Activated T-cell treated with anti-CD3 and anti-CD28 coated beads, Interleukin-2, amount 50 U/mL, for 48 hours (primary cell): ENCODE measurements at regions not wholly inside any gene's neighbourhood (a gene's known extent, or its start where the extent isn't known, plus 50 kb on each side); places are given as distances from the start of the nearest gene placed in this dataset.

ENCODE experiments used
- DNase-seq, 2 experiments: peaks; one replicate each; pipeline ENCODE4 v3.0.0-alpha.2; 2020

DNA sequence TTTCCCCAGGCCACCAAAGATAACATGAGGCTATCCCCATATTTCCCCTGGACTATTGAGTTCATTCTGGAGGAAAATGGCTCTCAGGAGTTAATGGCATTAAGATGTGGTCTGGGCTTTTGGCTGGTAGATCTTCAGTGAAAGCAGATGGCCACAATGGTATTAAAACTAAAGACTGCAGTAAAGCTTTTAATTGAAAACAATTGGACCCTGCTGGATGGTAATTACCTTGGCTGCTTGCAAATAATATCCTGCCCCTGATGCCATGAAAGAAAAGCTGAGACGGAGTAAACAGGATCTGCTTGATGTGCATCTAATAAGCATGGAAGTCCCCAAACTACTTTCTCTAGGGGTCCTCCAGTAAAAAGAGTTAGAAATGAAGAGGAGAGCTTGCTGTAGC, 255.8 kb downstream of the QKI start:
- no peak for DNase-seq

DNA sequence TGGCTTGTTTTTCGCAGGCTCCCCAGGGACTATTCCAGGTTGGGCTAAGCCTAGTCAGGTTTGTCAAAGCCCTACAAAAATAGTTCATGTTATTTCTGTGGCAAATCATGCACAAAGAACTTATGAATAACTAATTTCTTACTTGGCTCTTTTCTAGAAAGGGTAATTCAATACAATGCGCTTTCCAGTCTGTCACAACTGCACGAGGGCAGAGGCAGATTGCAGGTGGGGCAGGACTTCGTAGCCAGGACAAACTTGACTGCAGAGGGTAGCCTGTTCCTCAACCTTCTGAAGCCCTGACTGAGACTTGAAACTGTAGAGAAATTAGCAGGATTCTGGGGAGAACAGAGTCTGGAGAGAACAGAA, 253.5 kb downstream of the QKI start:
- DNase-seq: no peak

DNA sequence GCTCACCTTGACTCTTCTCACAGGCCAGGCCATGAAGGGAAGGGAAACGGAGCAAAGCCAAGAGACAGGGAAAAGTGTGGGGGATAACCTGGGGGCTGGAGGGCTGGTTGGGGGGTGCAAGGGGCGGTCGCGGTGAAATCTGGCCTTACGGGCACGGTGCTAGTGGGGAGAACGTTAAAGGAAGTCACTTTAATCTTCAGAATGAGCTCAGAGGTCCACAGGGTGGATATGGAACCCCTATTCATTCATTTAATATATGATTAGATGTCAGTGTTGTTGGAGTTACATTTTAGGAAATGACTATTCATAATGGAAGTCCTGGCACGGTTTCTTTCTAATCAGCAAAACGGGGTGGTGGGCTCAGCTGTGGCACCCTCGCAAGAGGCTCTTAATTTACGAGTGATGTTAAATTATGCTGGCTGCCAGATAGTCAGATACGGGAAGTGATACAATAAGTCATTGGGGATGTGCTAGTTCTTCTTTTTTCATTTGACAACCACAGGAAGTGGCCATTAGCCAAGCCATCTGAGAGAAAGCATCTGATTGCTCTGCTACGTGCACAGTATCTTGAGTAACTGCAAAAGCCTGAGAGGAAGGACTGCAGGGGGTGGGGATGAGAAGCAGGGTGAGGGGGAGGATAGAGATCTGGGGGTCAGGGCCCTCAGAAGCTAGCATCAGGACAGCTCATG, 253.0 kb downstream of the QKI start:
- DNase-seq: no peak

DNA sequence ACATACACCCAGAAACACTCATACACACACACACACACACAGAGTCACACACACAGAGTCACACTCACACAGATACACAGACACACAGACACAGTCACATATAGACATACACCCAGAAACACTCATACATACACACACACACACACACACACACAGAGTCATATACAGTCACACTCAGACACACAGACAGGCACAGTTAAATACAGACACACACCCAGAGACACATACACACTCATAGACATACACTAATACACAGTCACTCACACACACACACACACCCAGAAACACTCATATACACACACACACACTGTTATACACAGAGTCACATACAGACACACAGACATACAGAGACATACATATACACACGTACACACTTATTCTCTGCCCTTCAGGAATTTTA, 250.9 kb downstream of the QKI start:
- no peak for DNase-seq

DNA sequence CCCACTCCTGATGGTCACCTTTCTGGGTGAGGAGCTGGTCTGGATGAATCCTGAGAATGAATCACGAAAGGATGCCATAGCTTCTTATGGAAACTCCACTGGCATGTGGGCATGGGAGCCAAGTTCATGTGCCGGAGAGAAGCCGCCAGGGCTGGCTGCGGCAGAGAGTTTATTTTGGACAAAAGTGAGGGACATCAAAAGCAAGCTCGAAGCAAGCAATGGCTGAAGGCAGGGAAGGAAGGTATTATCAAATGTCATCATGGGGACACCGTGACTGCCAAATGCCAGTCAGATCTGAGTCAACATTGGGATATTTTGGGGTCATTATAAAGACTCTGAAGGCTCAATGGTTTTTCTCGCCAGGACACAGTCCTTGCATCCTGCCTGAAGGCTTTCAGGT, 249.1 kb downstream of the QKI start:
- DNase-seq: no peak

DNA sequence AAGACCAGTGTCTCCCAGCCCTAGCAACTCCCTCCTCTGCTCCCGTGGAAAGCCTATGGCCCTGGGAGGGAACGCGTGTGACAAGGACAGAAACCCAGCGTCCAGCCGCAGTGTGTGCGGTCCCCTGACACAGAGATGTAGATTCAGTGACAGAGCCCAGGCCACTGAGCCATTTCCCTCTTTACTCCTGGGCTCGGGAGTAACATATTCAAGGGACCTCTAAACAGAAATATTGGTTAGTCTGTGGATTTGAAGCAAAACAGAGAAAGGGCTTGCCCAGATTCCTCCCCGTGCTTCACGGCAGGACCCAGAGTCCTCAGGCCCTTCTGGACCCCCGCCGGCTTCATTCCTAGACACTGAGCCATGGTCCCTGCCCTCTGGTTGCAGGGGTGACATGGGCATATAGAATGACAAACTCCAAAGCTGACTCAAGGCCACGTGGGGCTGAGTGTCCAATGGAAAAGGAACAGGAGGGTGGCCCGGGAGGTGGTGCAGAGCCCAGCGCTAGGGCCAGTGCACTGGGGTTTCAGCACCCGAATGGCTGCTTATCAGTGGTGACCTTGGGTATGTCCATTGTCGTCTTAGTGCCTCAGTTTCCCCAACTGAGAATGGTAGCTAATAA, 248.2 kb downstream of the QKI start:
- DNase-seq: no peak

DNA sequence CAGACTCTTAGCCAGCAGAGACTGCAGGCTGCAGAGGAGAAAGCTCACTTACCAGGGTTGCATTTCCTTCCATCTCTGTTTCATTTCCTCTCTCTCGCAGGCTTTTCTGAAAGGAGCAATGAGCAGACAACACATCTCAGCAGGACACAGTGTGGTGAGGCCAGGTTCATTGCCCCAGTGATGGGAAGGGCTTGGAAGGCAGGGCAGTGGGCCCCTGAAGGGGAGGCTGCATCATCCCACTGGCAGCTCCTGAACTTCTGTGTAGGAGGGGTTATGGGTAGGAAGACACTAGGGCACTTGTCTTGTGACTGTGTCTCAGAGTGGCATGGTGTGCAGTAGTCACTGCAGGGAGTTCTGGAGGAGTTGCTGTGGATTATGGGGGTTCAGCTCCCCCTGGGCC, 246.8 kb downstream of the QKI start:
- no peak for DNase-seq

DNA sequence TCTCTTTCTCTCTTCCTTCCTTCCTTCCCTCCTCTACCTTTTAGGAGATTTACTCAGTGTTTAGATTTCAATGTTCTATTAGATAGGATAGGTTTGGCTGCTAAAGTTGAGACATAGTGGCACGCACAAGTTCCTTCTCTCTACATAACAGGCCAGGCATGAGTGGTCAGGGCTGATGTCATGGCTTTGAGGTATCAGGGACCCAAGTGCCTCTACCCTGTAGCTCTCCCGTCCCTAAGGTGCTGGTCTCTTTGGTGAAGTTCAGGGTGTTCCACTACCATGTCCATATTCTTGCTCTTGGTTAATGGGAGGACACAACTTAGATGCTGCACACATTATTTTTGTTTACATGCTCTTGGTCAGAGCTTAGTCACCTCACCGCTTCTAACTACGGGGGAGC, 245.3 kb downstream of the QKI start:
- DNase-seq: no peak

DNA sequence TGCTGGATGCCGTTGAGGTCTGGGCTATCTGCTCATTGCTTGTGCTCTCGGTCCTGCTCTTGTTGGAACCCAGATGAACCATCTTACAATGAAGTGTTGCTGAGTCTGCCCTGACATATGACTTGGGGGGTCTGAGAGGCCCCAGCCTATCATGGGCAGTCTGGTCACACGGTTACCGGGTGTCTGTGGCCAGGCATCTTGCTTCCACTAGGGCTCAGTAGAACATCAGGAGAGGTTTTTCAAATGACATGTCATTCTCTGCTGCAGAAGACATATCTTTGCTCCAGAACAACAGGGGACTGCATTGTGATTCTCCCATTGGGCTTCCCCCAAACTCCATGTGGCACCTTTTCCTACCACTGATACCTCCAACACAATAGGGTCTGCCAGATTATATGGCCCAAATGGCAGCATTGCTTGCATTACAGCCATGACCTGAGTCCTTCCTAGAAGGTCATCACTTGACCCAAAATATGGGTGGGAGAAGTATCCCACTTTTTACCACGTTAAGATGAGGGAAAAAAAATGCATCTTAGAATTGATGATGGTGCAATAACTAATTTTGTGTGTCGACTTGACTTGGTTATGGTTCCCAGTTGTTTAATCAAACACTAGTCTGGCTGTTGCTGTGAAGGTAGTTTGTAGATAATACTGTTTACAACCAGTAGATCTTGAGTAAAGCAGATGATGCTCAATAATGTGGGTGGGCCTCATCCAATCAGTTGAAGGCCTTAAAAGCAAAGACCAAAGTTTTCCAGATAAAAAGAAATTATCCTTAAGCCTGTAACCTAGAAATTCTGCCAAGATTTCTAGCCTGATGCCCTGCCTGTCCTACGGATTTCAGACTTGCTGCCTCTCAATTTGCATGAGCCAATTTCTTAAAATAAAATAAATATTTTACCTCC, 241.0 kb downstream of the QKI start:
- no peak for DNase-seq

DNA sequence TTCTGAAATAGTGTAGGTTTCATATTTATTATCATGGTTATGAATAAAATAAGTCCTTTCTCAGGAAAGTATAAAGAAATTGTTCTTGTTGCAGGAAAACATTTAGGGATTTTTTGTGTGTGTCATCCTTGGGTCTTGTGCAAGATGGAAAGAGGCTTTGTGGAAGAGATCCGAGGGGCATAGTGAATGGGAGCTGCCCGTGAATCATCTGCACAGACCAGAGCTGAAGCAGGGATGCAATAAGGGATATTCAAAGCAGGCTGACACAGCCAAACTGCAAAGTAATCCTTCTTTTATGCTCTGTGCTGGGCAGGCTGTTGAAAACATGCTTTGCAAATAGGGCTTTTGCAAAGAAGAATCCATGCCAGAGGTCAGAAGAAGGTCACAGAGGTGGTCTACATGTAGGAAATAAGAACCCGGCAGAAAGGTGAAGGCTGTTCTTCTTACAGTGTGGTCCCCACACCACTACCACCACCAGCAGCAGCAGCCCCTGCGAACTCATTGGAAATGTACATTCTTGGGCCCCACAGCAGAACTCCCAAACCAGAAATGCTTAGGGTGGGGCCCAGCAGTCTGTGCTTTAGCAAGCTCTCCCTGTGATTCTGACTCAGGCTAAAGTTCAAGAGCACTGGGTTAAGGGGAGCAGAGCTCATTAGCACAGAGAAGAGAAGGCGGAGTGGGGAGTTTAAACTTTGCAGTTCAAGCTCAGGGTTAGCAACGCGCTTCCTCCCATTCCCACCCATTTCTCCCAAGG, 237.6 kb downstream of the QKI start:
- DNase-seq: no peak

DNA sequence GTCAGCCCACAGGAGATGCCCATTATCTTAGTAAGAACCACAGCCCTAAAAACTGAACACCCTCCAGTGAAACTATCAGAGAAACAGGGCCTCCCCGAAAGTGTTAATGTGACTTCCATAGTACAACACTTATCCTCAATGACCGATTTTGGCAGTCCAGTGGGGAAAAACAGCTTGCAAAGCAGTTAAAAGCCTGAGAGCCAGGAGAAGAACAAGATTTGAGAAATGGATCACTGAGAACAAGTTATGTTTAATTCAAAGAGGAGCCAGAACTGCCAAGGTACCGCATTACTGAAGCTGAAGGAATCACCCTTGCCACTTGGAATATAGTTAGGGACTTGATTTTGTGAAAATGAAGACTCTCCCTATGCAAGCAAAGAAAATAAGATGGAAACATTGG, 236.9 kb downstream of the QKI start:
- no peak for DNase-seq

DNA sequence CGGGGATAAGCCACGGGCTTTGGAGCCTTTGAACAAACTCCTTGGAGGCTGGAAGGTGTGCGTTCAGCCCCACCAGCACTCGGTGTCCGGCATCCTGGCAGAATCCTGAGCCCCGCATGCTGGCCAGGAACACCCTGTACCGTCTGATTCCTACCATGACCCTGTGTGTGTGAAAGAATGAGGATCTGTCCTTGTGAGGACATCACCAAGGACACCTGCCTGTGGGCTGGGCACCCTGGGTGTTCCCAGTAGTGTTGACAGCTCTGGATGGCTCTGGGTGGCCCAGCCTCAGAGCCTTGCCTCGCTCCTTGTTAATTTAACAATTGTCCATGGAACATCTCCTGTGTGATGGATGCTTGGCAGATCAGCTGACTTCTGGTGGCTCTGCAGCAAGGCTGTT, 234.3 kb downstream of the QKI start:
- no peak for DNase-seq

DNA sequence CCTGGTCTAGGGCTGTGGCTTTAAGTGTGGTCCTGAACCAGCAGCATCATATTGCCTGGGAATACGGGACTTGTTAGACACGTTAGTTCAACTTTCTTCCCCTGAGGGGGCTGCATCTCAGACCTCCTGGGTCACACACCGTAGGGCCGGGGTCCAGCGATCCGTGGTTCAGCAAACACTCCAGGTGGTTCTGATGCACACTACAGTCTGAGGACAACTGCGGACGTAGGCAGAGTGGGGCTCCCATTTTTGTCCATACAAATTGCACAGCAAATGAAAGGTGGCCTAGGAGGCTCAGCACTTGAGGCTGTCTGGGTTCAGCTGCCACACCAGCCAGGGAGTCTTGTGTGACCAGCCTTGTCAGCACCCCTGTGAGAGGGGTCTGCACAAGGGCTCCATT, 233.1 kb downstream of the QKI start:
- no peak for DNase-seq

DNA sequence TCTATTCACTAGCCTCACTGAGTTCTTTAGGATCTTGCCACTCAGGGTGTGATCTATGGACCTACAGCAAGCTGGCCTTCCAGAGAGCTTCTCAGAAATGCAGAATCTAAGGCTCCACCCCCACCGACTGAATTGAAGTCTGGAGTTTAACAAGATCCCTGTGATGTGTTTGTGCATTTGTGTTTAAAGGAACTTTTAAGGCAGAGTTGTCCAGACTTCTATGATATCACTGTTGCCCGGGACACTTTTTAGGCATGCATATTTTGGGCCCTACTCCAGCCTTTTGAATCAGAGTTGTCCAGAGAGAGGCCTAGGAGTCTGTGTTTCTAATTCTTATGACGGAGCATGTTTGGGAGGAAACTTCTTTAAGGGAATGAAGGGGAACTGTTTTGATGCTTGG, 232.3 kb downstream of the QKI start:
- no peak for DNase-seq

DNA sequence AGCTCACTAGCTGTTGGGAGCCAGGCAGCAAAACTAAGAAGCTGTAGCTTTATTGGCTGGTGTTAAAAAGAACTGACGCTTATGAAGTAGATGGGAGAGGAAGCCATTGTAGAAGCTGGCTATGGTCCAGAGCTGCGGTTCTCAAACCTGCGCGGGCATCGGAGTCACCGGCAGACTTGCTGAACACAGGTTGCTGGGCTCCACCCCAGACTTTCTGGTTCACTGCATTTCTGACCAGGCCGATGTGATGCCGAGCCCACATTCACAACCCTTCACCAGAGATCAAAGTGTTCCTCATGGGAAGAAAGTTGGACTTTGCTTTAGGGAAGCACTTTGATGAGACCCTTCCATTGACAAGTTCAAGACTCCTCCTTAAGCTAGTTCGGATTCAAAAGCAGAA, 231.6 kb downstream of the QKI start:
- DNase-seq: no peak

DNA sequence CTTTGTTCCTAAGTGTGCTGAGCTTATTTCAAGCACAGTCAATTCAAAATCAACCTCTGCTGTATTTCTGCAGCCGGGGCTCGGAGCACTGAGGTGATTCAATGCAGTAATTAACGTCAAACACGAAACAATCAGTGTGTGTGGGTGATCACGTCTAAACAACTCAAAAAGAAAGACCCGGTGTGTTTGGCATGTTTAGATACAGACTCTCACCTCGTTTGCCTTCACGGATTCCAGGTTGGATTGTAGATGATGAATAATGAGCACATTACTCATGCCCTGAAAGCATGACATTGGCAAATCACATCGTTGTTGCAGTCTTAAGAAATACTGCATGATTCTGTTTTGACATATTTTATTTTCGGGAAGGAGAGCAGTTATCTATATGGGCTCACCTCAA, 231.0 kb downstream of the QKI start:
- no peak for DNase-seq

DNA sequence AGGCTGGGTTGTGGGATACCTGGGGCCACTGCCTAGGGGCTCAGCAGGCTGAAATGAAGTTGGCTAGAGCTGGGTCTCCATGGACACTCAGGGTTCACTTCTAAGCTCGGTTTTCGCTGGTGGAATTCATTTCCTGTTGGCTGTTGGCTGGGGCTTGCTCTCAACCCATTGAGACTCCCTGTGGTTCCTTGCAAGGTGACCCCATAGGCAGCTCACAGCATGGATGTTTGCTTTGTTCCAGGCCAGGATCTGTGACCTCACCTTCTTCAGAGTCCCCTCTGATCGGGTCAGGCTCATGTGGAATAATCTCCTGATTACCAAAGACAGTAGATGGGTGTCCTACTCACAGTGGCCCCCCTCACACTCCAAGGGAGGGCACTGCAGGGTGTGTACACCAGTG, 229.3 kb downstream of the QKI start:
- no peak for DNase-seq

DNA sequence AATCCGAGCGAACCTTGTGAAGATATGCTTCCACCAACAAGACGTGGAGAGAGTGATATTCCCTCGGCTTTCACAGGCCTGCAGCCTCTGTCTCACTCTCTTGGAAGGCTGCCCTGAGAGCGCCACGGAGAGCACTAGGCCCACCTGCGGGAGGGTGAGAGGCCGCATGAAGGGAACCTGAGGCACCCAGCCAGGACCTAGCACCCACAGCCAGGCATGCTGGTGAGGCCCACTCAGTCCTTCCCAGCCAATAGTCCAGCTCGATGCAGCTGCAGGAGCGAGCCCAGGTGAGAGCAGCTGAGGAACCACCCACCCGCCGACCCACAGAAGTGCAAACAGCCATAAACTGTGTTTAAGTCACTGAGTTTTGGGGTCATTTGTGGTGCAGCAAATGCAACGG, 227.2 kb downstream of the QKI start:
- DNase-seq: no peak

DNA sequence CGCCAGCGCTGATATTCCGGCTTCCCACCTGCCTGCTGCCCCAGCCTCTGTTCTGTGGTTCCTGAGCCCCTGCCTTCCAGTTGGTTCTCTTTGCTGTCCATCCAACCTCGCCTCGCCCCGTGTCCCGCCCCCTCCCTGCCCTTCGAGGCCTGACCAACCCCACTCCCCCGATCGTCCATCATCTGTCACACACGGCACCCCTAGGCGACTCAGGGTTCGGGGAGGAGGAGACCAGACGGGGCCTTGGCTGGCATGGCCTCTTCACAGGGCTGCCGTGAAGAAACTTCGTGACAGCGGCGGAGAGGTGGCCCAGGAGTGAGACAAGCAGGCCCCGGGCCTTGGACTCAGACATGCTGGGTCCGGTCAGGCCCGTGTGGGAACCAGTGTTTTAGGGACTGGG, 226.1 kb downstream of the QKI start:
- DNase-seq: no peak

DNA sequence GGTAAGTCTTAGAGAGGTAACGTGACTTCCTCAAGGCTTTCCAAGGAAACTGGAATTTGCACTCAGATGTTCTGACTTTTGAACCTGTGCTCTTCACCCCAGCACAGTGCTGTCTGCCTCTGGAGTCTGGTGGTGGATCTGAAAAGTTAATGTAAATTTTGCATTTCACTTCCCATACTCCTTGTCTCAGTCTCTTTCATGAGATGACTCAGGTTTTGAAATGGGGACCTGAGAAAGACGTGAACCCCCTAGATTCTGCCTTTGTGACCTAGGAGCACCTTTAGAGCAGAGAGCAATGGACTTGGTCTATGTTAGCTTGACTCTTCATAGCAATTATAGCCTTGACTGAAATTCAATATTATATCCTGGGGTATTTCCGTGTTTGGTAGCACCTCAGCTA, 223.0 kb downstream of the QKI start:
- no peak for DNase-seq

DNA sequence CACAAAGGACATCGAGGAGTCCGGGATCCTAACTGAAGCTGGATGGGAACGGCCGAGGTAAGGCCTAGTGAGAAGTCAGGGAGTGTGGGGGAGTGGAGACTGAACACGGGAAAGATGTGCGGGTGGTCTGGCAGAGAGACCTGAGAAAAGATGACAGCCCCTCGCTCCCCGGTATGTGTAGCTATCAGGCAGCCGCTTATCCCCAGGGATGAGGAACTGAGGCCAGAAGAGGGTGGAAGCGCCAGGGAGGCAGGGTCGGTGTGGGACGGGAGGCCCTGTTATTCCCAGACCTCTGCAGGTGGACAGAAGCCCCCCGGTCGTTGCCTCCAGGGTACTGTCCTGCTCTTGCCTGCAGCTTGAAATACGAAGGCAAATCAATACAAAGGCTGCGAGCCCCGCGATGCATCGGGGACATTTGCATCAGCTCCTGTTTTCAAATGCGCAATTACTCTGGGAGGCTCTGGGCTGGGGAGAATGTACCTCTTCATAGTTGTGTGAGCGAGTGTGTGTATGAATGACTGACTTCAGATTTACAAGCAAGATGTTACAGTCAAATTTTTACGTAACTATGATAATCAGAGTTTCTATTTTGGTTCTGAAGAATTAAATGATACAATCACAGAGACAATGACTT, 221.3 kb downstream of the QKI start:
- DNase-seq: no peak

DNA sequence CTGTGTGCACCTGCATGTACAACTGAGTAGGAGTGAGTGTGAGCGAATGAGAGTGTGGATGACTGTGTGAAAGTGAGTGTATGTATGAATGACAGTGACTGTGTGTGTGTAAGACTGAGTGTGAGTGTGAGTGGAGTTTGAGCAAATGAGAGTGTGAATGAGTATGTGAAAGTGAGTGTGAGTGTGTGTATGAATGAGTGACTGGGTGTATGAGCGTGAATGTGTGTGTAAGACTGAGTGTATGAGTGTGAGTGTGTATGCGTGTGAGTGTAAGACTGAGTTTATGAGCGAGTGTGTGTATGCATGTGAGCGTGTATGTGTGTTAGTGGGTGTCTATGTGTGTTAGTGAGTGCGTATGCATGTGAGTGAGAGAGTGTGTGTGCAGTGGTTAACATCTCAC, 220.8 kb downstream of the QKI start:
- no peak for DNase-seq
